ENCODE measurements at regions not wholly inside any gene's neighbourhood (a gene's known extent, or its start where the extent isn't known, plus 50 kb on each side); places are given as distances from the start of the nearest gene placed in this dataset.

GRCh38 chr11:37642296-37642695 is 1044.3 kb upstream of the RAG2 start:
- DNase-seq (ENCODE audit: low read depth, low spot score), result no peak

- no peak for DNase-seq (ENCODE audit: low read depth, low spot score)
Observed at GRCh38 chr11:37632748-37633147, 1034.7 kb upstream of the RAG2 start.

- DNase-seq (ENCODE audit: low read depth, low spot score), result no peak
Observed at GRCh38 chr11:37630866-37631265, 1032.8 kb upstream of the RAG2 start.

GRCh38 chr11:37623778-37624177 is 1025.7 kb upstream of the RAG2 start:
- no peak for DNase-seq (ENCODE audit: low read depth, low spot score)

- DNase-seq (ENCODE audit: low read depth, low spot score), result no peak
Observed at GRCh38 chr11:37621662-37622061, 1023.6 kb upstream of the RAG2 start.

GRCh38 chr11:37616291-37616690 is 1018.3 kb upstream of the RAG2 start:
- no peak for DNase-seq (ENCODE audit: low read depth, low spot score)

- DNase-seq (ENCODE audit: low read depth, low spot score), result no peak
Observed at GRCh38 chr11:37613031-37613430, 1015.0 kb upstream of the RAG2 start.

GRCh38 chr11:37612146-37612545 is 1014.1 kb upstream of the RAG2 start:
- no peak for DNase-seq (ENCODE audit: low read depth, low spot score)

- DNase-seq (ENCODE audit: low read depth, low spot score), result no peak
Observed at GRCh38 chr11:37605229-37605628, 1007.2 kb upstream of the RAG2 start.

- DNase-seq (ENCODE audit: low read depth, low spot score), result no peak
Observed at GRCh38 chr11:37598381-37598780, 1000.3 kb upstream of the RAG2 start.

GRCh38 chr11:37597776-37598175 is 999.7 kb upstream of the RAG2 start:
- DNase-seq (ENCODE audit: low read depth, low spot score), result no peak

GRCh38 chr11:37595845-37596244 is 997.8 kb upstream of the RAG2 start:
- DNase-seq (ENCODE audit: low read depth, low spot score), result no peak

- DNase-seq (ENCODE audit: low read depth, low spot score), result no peak
Observed at GRCh38 chr11:37574361-37574760, 976.3 kb upstream of the RAG2 start.

GRCh38 chr11:37572491-37573171 is 974.6 kb upstream of the RAG2 start:
- no peak for DNase-seq (ENCODE audit: low read depth, low spot score)

GRCh38 chr11:37571246-37571645 is 973.2 kb upstream of the RAG2 start:
- DNase-seq (ENCODE audit: low read depth, low spot score), result no peak

GRCh38 chr11:37560991-37561390 is 963.0 kb upstream of the RAG2 start:
- no peak for DNase-seq (ENCODE audit: low read depth, low spot score)

GRCh38 chr11:37560346-37560745 is 962.3 kb upstream of the RAG2 start:
- DNase-seq (ENCODE audit: low read depth, low spot score), result no peak

GRCh38 chr11:37558619-37559210 is 960.7 kb upstream of the RAG2 start:
- DNase-seq (ENCODE audit: low read depth, low spot score), result no peak

GRCh38 chr11:37557990-37558389 is 960.0 kb upstream of the RAG2 start:
- no peak for DNase-seq (ENCODE audit: low read depth, low spot score)

- no peak for DNase-seq (ENCODE audit: low read depth, low spot score)
Observed at GRCh38 chr11:37552284-37552683, 954.2 kb upstream of the RAG2 start.

- DNase-seq (ENCODE audit: low read depth, low spot score), result no peak
Observed at GRCh38 chr11:37544491-37544890, 946.5 kb upstream of the RAG2 start.

- DNase-seq (ENCODE audit: low read depth, low spot score), result no peak
Observed at GRCh38 chr11:37533830-37534229, 935.8 kb upstream of the RAG2 start.

GRCh38 chr11:37533087-37533486 is 935.1 kb upstream of the RAG2 start:
- no peak for DNase-seq (ENCODE audit: low read depth, low spot score)

- DNase-seq (ENCODE audit: low read depth, low spot score), result no peak
Observed at GRCh38 chr11:37532271-37532670, 934.2 kb upstream of the RAG2 start.
